T-cell (primary cell): ENCODE measurements at regions not wholly inside any gene's neighbourhood (a gene's known extent, or its start where the extent isn't known, plus 50 kb on each side); places are given as distances from the start of the nearest gene placed in this dataset.

ENCODE experiments used
- ATAC-seq, 4 experiments: fragments of 200-7000 bp in 3 of 4; fragments of 150-1000 bp in 1 of 4; cut with Tn5 transposase; replicated peaks in 1 of 4; 1 replicate in 3 of 4; 2 replicates in 1 of 4; pipeline ENCODE4 v1.10.0; 2021; ENCODE audit warnings: moderate library complexity in 3 of 4, mild to moderate bottlenecking in 2 of 4, moderate number of reproducible peaks in 1 of 4
- CTCF ChIA-PET, 2 donors: fragments of 300-600 bp; sonication (Branson Sonifier 250); formaldehyde crosslinking; loops; one replicate each; lab custom pipeline; 2022; ENCODE audit warnings: antibody characterized with exemption in 2 of 2; lab: Charles Lee
- POLR2A ChIA-PET, 2 donors: fragments of 300-600 bp; sonication (Branson Sonifier 250); formaldehyde crosslinking; loops; one replicate each; lab custom pipeline; 2022; ENCODE audit warnings: antibody characterized with exemption in 2 of 2; lab: Charles Lee
- DNase-seq, 35 experiments: peaks; one replicate each; pipeline versions ENCODE4 v3.0.0 to v3.0.0-alpha.2; 2013 to 2023
- H3K27ac ChIP-seq: one replicate; pipeline ENCODE4 v1.5.1; 2013; ENCODE audit warnings: low read length
- H3K27me3 ChIP-seq, 2 experiments: replicated peaks in 1 of 2; 1 replicate in 1 of 2; 2 replicates in 1 of 2; pipeline versions ENCODE4 v1.6.1 to v1.7.0; 2013; ENCODE audit warnings: low read length in 1 of 2, mixed read lengths in 1 of 2; ENCODE audit not compliant: control insufficient read depth in 2 of 2, insufficient read depth in 2 of 2; ENCODE audit errors: extremely low read depth in 1 of 2
- H3K36me3 ChIP-seq, 2 donors: 1 replicate in 1 of 2; 2 replicates in 1 of 2; pipeline versions ENCODE4 v1.6.1 to v1.7.0; 2013; ENCODE audit warnings: low read length in 1 of 2; ENCODE audit not compliant: control insufficient read depth in 2 of 2, insufficient read depth in 1 of 2; ENCODE audit errors: extremely low read depth in 1 of 2
- H3K4me1 ChIP-seq, 2 experiments: 1 replicate in 1 of 2; 2 replicates in 1 of 2; pipeline versions ENCODE4 v1.6.1 to v1.7.0; 2013; ENCODE audit warnings: low read length in 2 of 2, mixed read lengths in 1 of 2; ENCODE audit not compliant: insufficient read depth in 2 of 2, control insufficient read depth in 1 of 2; ENCODE audit errors: extremely low read depth in 1 of 2
- H3K4me3 ChIP-seq, 2 donors: 1 replicate in 1 of 2; 2 replicates in 1 of 2; pipeline versions ENCODE4 v1.5.1 to v1.7.0; 2013; ENCODE audit warnings: mild to moderate bottlenecking in 2 of 2, low read length in 1 of 2, moderate library complexity in 1 of 2; ENCODE audit not compliant: control insufficient read depth in 1 of 2; ENCODE audit errors: extremely low read depth in 1 of 2
- H3K9me3 ChIP-seq: 2 replicates; pipeline ENCODE4 v1.7.0; 2013
- H3K27ac Mint-ChIP-seq, 2 donors: one replicate each; pipeline ENCODE4 v1.8.0; 2020 to 2021; ENCODE audit warnings: mild to moderate bottlenecking in 2 of 2, mixed read lengths in 2 of 2
- H3K27me3 Mint-ChIP-seq, 2 donors: one replicate each; pipeline ENCODE4 v1.8.0; 2021 to 2022; ENCODE audit warnings: mixed read lengths in 2 of 2
- H3K36me3 Mint-ChIP-seq: one replicate; pipeline ENCODE4 v1.8.0; 2021; ENCODE audit warnings: mixed read lengths
- H3K4me1 Mint-ChIP-seq, 3 donors: one replicate each; pipeline ENCODE4 v1.8.0; 2020 to 2022; ENCODE audit warnings: mixed read lengths in 3 of 3, mild to moderate bottlenecking in 1 of 3
- H3K4me3 Mint-ChIP-seq, 3 donors: one replicate each; pipeline ENCODE4 v1.8.0; 2020 to 2022; ENCODE audit warnings: mild to moderate bottlenecking in 3 of 3, mixed read lengths in 3 of 3, moderate library complexity in 3 of 3
- H3K9me3 Mint-ChIP-seq, 3 donors: one replicate each; pipeline ENCODE4 v1.8.0; 2020 to 2022; ENCODE audit warnings: mixed read lengths in 3 of 3
- WGBS: methylation state at CpG from one replicate; pipeline ENCODE4 v1.1.5; 2013; ENCODE audit warnings: missing lambda C conversion rate; ENCODE audit not compliant: insufficient coverage; 5-methylcytosine and 5-hydroxymethylcytosine counted together

DNA sequence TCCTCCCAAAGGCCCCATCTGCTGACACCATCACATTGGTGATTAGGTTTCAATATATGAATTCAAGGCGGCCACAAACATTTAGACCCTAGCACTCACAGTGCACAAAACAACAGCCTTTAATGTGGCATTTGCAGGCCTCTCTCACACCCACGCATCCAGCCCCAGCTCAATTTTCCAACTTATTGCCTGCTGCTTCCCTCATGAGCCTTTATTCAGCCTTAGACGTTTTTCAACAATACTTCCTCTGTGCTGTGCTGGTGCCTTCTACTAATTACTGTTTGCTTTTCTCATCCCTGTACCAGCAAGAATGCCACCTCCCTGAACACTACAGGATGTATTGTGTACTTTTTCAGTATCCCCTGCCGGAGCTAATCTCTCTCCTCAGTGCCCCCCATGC lies 334.6 kb downstream of the GABRB3 start:
- ATAC-seq: no peak
- Mint-ChIP-seq H3K4me3 (no peak overlapping the region), H3K27me3 (no peaks in the 10 kb centered on the region), H3K4me1 (no peaks in the 10 kb centered on the region), H3K36me3 (no peaks in the 10 kb centered on the region), H3K27ac (no peak overlapping the region), H3K9me3 (peaks cover 2 to 22% (median 10%) of the 10 kb centered on the region in 3 donors)
- Histone ChIP-seq H3K27ac (no peak overlapping the region), H3K4me3 (no peak overlapping the region), H3K36me3 (no peaks in the 10 kb centered on the region), H3K9me3 (no peaks in the 10 kb centered on the region), H3K27me3 (peaks cover 0 to 2% of the 10 kb centered on the region in 2 experiments), H3K4me1 (no peaks in the 10 kb centered on the region)
- ChIA-PET POLR2A (no interaction called here), CTCF (no interaction called here)
- no peak for DNase-seq
- WGBS: 65% methylated on average over 4 of the region's 4 CpGs

DNA sequence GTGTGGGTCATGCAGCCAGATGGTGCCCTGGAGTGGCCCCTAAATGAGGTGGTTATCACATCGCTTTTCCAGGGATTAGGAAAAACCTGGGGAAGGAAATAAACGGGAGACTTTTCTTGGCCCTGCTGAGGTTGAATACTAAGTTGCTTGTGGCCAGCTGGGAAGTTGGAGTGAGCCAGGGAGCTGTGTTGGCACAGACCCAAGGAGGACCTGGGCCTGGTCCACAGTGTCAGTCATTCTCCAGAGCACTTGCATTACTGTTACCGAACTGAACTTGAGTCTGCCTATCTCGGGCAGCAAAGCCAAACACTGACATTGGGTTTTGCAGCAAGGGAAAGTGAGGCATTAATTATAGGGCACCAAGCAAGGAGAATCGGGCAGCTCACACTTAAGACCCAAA lies 339.0 kb downstream of the GABRB3 start:
- no peak for ATAC-seq
- H3K36me3 Mint-ChIP-seq: no peaks in the 10 kb centered on the region

DNA sequence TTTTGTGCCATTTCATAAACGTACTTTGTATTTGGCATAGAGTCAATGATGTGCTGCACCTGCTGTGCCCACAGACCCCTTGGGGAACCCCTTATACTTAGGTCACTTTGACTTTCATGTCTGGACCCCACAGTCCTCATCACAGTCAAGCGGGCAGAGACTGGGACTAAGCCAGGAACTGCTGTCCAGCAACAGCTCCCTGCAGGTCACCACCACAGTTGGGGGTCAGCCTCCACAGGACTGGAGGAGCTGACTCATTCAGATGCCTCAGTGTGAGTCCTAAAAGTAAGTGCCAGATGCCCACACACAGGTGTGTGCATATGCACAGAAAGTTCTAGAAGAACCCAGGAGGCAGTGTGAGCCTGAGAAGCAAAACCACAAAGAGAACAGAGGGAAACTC lies 339.8 kb downstream of the GABRB3 start:
- WGBS: 71% methylated on average over 2 of the region's 2 CpGs
- Histone ChIP-seq H3K4me1 (no peaks in the 10 kb centered on the region), H3K9me3 (no peaks in the 10 kb centered on the region), H3K27ac (no peak overlapping the region), H3K4me3 (no peak overlapping the region), H3K27me3 (no peaks in the 10 kb centered on the region), H3K36me3 (no peaks in the 10 kb centered on the region)
- ChIA-PET CTCF (no interaction called here), POLR2A (no interaction called here)
- DNase-seq (no peak), ATAC-seq (no peak)
- H3K27me3 Mint-ChIP-seq: no peaks in the 10 kb centered on the region
- no peak overlapping the region for H3K27ac Mint-ChIP-seq
- H3K4me3 Mint-ChIP-seq: no peak overlapping the region
- peaks cover 6 to 11% (median 10%) of the 10 kb centered on the region in 3 donors for H3K9me3 Mint-ChIP-seq
- H3K36me3 Mint-ChIP-seq: no peaks in the 10 kb centered on the region
- H3K4me1 Mint-ChIP-seq: no peaks in the 10 kb centered on the region

More for the DNA sequence above, 339.0 kb downstream of the GABRB3 start:
- POLR2A ChIA-PET: no interaction called here
- CTCF ChIA-PET: no interaction called here
- H3K9me3 Mint-ChIP-seq: peaks cover 6 to 11% (median 10%) of the 10 kb centered on the region in 3 donors
- no peak overlapping the region for H3K4me3 Mint-ChIP-seq
- no peaks in the 10 kb centered on the region for H3K36me3 ChIP-seq
- no peak for DNase-seq
- H3K4me1 ChIP-seq: no peaks in the 10 kb centered on the region
- no peak overlapping the region for H3K27ac Mint-ChIP-seq
- no peaks in the 10 kb centered on the region for H3K27me3 ChIP-seq
- 85% methylated on average over 4 of the region's 5 CpGs for WGBS
- H3K9me3 ChIP-seq: no peaks in the 10 kb centered on the region
- H3K27ac ChIP-seq: no peak overlapping the region
- H3K4me1 Mint-ChIP-seq: no peaks in the 10 kb centered on the region
- H3K27me3 Mint-ChIP-seq: no peaks in the 10 kb centered on the region
- H3K4me3 ChIP-seq: no peak overlapping the region

DNA sequence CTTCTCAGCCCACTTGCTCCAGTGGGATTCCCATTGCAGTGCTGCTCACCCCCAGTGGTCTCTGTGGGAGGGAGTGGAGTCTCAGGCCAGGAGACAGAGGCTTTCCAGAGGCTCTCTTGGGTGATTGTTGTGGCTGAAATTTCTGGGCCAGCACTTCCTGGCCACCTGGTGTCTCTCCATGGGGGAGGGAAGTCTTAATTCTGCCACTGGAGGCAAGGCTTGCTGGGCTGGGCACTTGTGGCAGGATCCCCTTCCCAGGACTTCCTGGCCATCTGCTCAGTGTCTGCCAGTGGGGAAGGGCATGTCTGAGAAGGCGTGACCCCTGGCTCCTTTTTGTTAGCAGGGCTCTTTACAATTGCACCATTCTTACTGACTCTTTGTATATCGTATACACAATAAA lies 351.8 kb downstream of the GABRB3 start:
- Histone ChIP-seq H3K4me3 (no peak overlapping the region), H3K27me3 (no peaks in the 10 kb centered on the region), H3K9me3 (no peaks in the 10 kb centered on the region), H3K27ac (no peak overlapping the region), H3K36me3 (no peaks in the 10 kb centered on the region), H3K4me1 (no peaks in the 10 kb centered on the region)
- Mint-ChIP-seq H3K36me3 (no peaks in the 10 kb centered on the region), H3K4me3 (no peak overlapping the region), H3K27me3 (no peaks in the 10 kb centered on the region), H3K4me1 (no peaks in the 10 kb centered on the region), H3K9me3 (peaks cover 4 to 25% (median 9%) of the 10 kb centered on the region in 3 donors), H3K27ac (no peak overlapping the region)
- 67% methylated on average over 2 of the region's 2 CpGs for WGBS
- DNase-seq: no peak
- CTCF ChIA-PET: no interaction called here
- no peak for ATAC-seq
- POLR2A ChIA-PET: no interaction called here

DNA sequence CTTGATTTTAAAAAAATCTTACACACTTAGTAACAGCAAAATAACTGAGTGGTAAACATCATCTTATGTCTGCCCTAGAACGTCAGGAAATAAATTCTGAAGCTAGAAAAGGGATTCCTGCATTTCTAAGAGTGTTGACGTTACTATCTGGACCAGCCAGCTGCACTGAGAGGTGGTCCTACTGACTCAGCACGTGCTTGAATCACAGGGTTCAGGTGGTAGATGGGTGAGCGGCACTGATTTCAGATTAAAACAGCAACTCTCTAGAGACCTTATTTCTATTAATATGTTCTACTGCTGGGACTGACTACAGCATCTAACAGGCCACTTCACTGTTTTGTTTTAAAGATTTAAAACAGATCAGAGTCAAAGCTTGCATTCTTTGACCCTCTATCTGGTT lies 377.2 kb downstream of the GABRB3 start:
- ATAC-seq (no peak), DNase-seq (no peak)
- WGBS: no CpG with 5 or more reads among the region's 4 CpGs
- Histone ChIP-seq H3K27me3 (peaks cover 0 to 4% of the 10 kb centered on the region in 2 experiments), H3K4me1 (no peaks in the 10 kb centered on the region), H3K27ac (no peak overlapping the region), H3K9me3 (no peaks in the 10 kb centered on the region), H3K4me3 (no peak overlapping the region), H3K36me3 (no peaks in the 10 kb centered on the region)
- Mint-ChIP-seq H3K36me3 (no peaks in the 10 kb centered on the region), H3K27ac (no peak overlapping the region), H3K9me3 (peaks cover 0 to 5% (median 3%) of the 10 kb centered on the region in 3 donors), H3K4me1 (no peaks in the 10 kb centered on the region), H3K27me3 (no peaks in the 10 kb centered on the region), H3K4me3 (no peak overlapping the region)
- POLR2A ChIA-PET: no interaction called here
- CTCF ChIA-PET: no interaction called here

DNA sequence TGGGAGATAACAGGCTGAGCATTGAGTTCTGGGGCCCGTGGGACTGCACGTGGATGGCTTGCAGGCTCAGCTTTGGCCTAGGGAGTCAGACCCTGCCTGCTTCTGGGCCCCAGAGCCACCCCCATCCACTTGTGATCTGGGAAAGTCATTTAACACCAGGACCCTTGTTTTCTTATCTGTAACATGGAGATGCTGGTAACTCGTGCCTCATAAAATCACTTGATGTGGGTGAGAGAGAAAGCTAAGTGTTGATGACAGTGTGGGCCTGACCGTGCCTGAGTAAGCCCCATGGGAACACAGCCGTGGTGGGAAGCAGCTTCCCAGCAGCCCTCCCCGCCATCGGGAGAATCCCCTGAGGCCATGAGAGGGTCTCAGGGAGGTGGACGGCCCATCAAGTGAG lies 378.1 kb downstream of the GABRB3 start:
- Mint-ChIP-seq H3K9me3 (peaks cover 0 to 5% (median 3%) of the 10 kb centered on the region in 3 donors), H3K4me1 (no peaks in the 10 kb centered on the region), H3K27ac (no peak overlapping the region), H3K27me3 (no peaks in the 10 kb centered on the region), H3K36me3 (no peaks in the 10 kb centered on the region), H3K4me3 (no peak overlapping the region)
- ChIA-PET CTCF (no interaction called here), POLR2A (no interaction called here)
- ATAC-seq (no peak), DNase-seq (no peak)
- no peak overlapping the region for H3K27ac ChIP-seq
- H3K4me3 ChIP-seq: no peak overlapping the region
- no peaks in the 10 kb centered on the region for H3K9me3 ChIP-seq
- no peaks in the 10 kb centered on the region for H3K4me1 ChIP-seq
- no peaks in the 10 kb centered on the region for H3K36me3 ChIP-seq
- H3K27me3 ChIP-seq: peaks cover 0 to 4% of the 10 kb centered on the region in 2 experiments
- WGBS: 65% methylated on average over 4 of the region's 8 CpGs

DNA sequence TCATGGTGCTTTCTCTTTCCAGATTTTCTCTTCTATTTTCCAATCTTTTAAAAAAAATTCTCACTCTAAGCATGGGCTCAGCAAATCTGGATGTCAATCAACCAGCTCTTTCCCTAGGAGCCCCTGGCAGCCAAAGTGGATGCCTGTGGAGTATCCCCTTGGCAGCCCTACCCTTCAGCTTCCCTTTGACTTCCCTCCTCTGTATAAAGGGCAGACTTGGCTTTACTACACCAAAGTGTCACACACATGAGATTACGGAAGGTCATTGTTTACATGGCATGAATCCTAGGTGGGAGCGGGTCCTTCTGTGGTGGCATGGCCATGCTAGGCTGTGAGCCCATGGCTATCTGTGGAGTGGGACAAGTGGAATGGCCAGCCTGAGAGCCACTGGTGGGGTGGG lies 379.9 kb downstream of the GABRB3 start:
- H3K36me3 Mint-ChIP-seq: no peaks in the 10 kb centered on the region
- Histone ChIP-seq H3K9me3 (no peaks in the 10 kb centered on the region), H3K4me3 (no peak overlapping the region), H3K36me3 (no peaks in the 10 kb centered on the region), H3K27me3 (peaks cover 0 to 4% of the 10 kb centered on the region in 2 experiments), H3K4me1 (no peaks in the 10 kb centered on the region), H3K27ac (no peak overlapping the region)
- DNase-seq (no peak), ATAC-seq (no peak)
- H3K4me1 Mint-ChIP-seq: no peaks in the 10 kb centered on the region
- no peaks in the 10 kb centered on the region for H3K27me3 Mint-ChIP-seq
- H3K4me3 Mint-ChIP-seq: no peak overlapping the region
- H3K9me3 Mint-ChIP-seq: peaks cover 0 to 11% (median 5%) of the 10 kb centered on the region in 3 donors
- POLR2A ChIA-PET: no interaction called here
- CTCF ChIA-PET: no interaction called here
- H3K27ac Mint-ChIP-seq: no peak overlapping the region
- WGBS: 100% methylated on average over 1 of the region's 2 CpGs
